Esophagus squamous epithelium (tissue), 5 donors: ENCODE measurements at regions not wholly inside any gene's neighbourhood (a gene's known extent, or its start where the extent isn't known, plus 50 kb on each side); places are given as distances from the start of the nearest gene placed in this dataset.

Experiments used
- DNase-seq: peaks from one replicate; lab custom pipeline; 2025; lab: John Stamatoyannopoulos, UW
- H3K27ac ChIP-seq, 4 donors: fragments of 200-600 bp; sonication (generic); one replicate each; pipeline ENCODE4 v1.5.1; 2016 to 2019; ENCODE audit warnings: mild to moderate bottlenecking in 1 of 4
- H3K27me3 ChIP-seq, 4 donors: fragments of 200-600 bp; sonication (generic); 1 replicate in 3 of 4; 2 replicates in 1 of 4; pipeline versions ENCODE4 v1.5.1 to v1.6.0; 2017 to 2021; ENCODE audit warnings: antibody characterized with exemption in 1 of 4
- H3K36me3 ChIP-seq, 3 donors: fragments of 200-600 bp; sonication (generic); one replicate each; pipeline ENCODE4 v1.5.1; 2016 to 2019
- H3K4me1 ChIP-seq, 3 donors: fragments of 200-600 bp; sonication (generic); one replicate each; pipeline ENCODE4 v1.5.1; 2017 to 2019
- H3K4me3 ChIP-seq, 4 donors: fragments of 200-600 bp; sonication (generic); 1 replicate in 3 of 4; 2 replicates in 1 of 4; pipeline ENCODE4 v1.5.1; 2016 to 2019; ENCODE audit warnings: mild to moderate bottlenecking in 2 of 4, moderate library complexity in 1 of 4
- H3K9me3 ChIP-seq, 3 donors: fragments of 200-600 bp; sonication (generic); one replicate each; pipeline ENCODE4 v1.5.1; 2016 to 2019
- CTCF ChIP-seq, 6 experiments: fragments of 450-650 bp in 4 of 6; fragments of 200-600 bp in 2 of 6; sonication (generic) in 2 of 6; IDR thresholded peaks; one replicate each; pipeline ENCODE4 v1.5.1; 2016 to 2019; ENCODE audit warnings: antibody characterized with exemption in 6 of 6, mild to moderate bottlenecking in 4 of 6, moderate library complexity in 4 of 6
- POLR2A ChIP-seq, 4 donors: fragments of 450-650 bp; IDR thresholded peaks; one replicate each; pipeline ENCODE4 v1.6.1; 2017; ENCODE audit warnings: antibody characterized with exemption in 4 of 4, mild to moderate bottlenecking in 4 of 4, moderate library complexity in 3 of 4
- WGBS, 2 donors: methylation state at CpG; one replicate each; pipeline ENCODE4 v1.1.5; 2018; 5-methylcytosine and 5-hydroxymethylcytosine counted together
- intact Hi-C: fragments of 100-400 bp; cut with DNase I; formaldehyde crosslinking; loops from one replicate; pipeline ENCODE4 v1.15.0; 2022
- donor health status: DM: yes; HTN: yes; CAD: no.

DNA sequence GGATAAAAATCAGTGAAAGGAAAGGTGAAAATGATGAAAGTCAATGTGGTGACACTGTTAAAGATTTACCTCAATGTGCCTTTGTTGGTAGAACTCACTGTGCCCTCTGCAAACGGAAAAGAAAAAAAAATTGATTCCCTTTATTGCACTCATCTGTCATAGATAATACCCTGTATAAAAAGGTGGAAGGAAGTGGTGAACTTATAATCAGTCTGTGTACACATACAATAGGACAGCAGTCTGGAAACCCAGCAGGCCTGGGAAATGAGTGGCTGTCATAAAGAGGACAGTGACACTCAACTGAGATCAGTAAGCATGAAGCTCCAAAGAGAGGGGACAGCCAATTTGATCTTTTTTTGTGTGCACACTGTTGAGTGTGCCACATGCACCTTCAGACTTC, 364.7 kb downstream of the NOVA1 start:
- no peaks in the 10 kb centered on the region for H3K36me3 ChIP-seq
- H3K9me3 ChIP-seq, result no peaks in the 10 kb centered on the region
- intact Hi-C loops, result no loop called here
- DNase-seq, result no peak
- no peaks in the 10 kb centered on the region for H3K4me1 ChIP-seq
- no peak overlapping the region for H3K4me3 ChIP-seq
- H3K27me3 ChIP-seq, result no peaks in the 10 kb centered on the region
- TF ChIP-seq POLR2A (IDR thresholded peaks at IDR 0.05), result no peak
- TF ChIP-seq CTCF (IDR thresholded peaks at IDR 0.05), result no peak
- H3K27ac ChIP-seq, result no peak overlapping the region
- 50 to 62% methylated on average over 1 of the region's 1 CpG for WGBS, 2 donors

DNA sequence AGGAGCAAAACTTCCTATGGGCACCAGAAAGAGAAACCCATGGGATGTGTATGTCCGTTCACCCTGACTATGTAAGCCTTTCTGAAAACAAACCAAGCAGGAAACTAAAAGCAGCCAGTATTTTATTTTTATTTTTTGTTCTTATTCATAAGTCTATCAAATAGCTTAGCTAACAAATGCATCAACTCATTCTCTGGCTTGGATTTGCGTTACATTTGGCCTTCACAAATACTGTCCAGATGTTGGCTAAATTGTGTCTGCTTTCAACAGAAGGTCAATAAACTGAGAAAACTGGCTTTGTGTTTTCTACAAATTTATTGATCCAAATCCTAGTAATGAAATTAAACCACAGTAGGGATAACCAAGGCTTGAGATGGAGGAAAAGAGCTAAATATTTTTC, 379.0 kb downstream of the NOVA1 start:
- H3K27ac ChIP-seq, result no peak overlapping the region
- no peaks in the 10 kb centered on the region for H3K9me3 ChIP-seq
- 59 to 65% methylated on average over 2 of the region's 2 CpGs for WGBS, 2 donors
- DNase-seq, result no peak
- peaks cover 0 to 3% (median 0%) of the 10 kb centered on the region in 4 donors for H3K27me3 ChIP-seq
- intact Hi-C loops, result no loop called here
- no peaks in the 10 kb centered on the region for H3K36me3 ChIP-seq
- TF ChIP-seq POLR2A (IDR thresholded peaks at IDR 0.05) (no peak), CTCF (IDR thresholded peaks at IDR 0.05) (no peak)
- no peak overlapping the region for H3K4me3 ChIP-seq
- H3K4me1 ChIP-seq, result no peaks in the 10 kb centered on the region

DNA sequence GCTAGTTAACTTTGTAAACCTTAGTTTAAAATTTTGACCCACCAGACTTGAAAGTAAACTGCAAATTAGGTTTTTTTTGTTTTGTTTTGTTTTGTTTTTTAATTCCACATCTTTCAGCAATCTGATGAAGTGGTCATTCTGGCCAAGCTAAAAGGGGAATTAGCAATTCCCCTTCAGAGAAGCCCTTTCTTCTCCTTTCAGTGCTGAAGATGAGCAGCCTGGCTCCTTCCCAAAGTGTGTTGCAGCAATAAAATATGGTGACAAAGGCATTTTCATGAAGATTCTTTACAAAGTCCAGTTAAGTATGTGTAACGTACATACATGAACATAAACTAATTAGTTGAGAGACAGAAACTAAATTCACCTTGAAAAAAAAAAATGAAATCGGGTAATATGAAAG, 380.1 kb downstream of the NOVA1 start:
- H3K27ac ChIP-seq, result no peak overlapping the region
- 60 to 73% methylated on average over 2 of the region's 2 CpGs for WGBS, 2 donors
- TF ChIP-seq POLR2A (IDR thresholded peaks at IDR 0.05) (no peak), CTCF (IDR thresholded peaks at IDR 0.05) (no peak)

GRCh38 chr14:26216786-26217185, 381.0 kb downstream of the NOVA1 start:
- no peak overlapping the region for H3K4me3 ChIP-seq
- H3K36me3 ChIP-seq, result no peaks in the 10 kb centered on the region
- WGBS, 2 donors, result 71 to 72% methylated on average over 5 of the region's 5 CpGs
- H3K27ac ChIP-seq, result no peak overlapping the region
- no peaks in the 10 kb centered on the region for H3K9me3 ChIP-seq
- H3K4me1 ChIP-seq, result no peaks in the 10 kb centered on the region
- intact Hi-C loops, result no loop called here
- DNase-seq, result no peak
- H3K27me3 ChIP-seq, result peaks cover 0 to 3% (median 0%) of the 10 kb centered on the region in 4 donors
- no peak for TF ChIP-seq POLR2A (IDR thresholded peaks at IDR 0.05)
- no peak for TF ChIP-seq CTCF (IDR thresholded peaks at IDR 0.05)

More for the DNA sequence above, 380.1 kb downstream of the NOVA1 start:
- no peak for DNase-seq
- peaks cover 0 to 3% (median 0%) of the 10 kb centered on the region in 4 donors for H3K27me3 ChIP-seq
- H3K9me3 ChIP-seq, result no peaks in the 10 kb centered on the region
- intact Hi-C loops, result no loop called here
- H3K4me3 ChIP-seq, result no peak overlapping the region
- H3K36me3 ChIP-seq, result no peaks in the 10 kb centered on the region
- no peaks in the 10 kb centered on the region for H3K4me1 ChIP-seq

DNA sequence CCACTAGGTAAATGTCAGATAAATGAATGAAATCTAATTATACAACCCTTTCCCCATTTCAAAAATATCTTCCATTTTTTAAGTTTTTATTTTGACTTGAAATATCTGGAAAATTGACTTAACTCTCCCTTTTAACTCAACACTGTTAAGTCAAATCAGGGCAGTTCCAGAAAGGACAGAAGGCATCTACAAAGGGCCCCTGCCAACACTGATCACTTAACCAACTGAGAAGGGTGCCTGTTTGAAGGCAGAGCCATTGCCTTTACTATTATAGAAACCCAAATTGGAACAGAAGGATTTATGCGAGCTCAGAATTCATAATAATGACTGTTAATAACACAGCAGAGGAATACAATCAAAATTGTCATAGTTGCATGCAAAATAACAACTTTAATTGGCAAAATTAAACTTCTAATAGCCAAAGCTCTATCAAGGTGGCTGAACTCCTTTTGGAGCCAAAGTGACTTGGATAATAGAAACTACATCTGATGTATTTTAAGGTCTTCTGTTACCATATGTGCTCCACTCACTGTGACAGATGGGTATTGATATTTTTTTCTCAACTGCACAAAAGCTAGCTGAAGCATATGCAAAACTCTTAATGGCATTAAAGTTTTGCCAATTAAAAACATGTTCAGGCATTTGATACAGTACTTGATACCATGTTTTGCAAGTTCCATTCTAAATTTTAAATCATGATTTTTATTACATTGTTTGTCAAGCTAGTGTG, 383.8 kb downstream of the NOVA1 start:
- Histone ChIP-seq H3K4me1 (no peaks in the 10 kb centered on the region), H3K27ac (no peak overlapping the region), H3K36me3 (no peaks in the 10 kb centered on the region), H3K9me3 (no peaks in the 10 kb centered on the region), H3K27me3 (peaks cover 0 to 1% (median 0%) of the 10 kb centered on the region in 4 donors), H3K4me3 (no peak overlapping the region)
- no peak for TF ChIP-seq POLR2A (IDR thresholded peaks at IDR 0.05)
- no peak for TF ChIP-seq CTCF (IDR thresholded peaks at IDR 0.05)
- intact Hi-C loops, result no loop called here
- no peak for DNase-seq
- 67 to 100% methylated on average over 1 of the region's 1 CpG for WGBS, 2 donors
